GM20000 (cell line): ENCODE measurements at regions not wholly inside any gene's neighbourhood (a gene's known extent, or its start where the extent isn't known, plus 50 kb on each side); places are given as distances from the start of the nearest gene placed in this dataset.

Experiments used
- DNase-seq: peaks from one replicate; pipeline ENCODE4 v3.0.0; 2012; ENCODE audit warnings: low spot score
- TF ChIP-seq, protein P1 (sequence below): IDR thresholded peaks from 2 replicates; pipeline ENCODE4 v1.5.1; 2012; ENCODE audit warnings: mild to moderate bottlenecking, control low read depth; ENCODE audit errors: extremely low read depth, missing control alignments

DNA sequence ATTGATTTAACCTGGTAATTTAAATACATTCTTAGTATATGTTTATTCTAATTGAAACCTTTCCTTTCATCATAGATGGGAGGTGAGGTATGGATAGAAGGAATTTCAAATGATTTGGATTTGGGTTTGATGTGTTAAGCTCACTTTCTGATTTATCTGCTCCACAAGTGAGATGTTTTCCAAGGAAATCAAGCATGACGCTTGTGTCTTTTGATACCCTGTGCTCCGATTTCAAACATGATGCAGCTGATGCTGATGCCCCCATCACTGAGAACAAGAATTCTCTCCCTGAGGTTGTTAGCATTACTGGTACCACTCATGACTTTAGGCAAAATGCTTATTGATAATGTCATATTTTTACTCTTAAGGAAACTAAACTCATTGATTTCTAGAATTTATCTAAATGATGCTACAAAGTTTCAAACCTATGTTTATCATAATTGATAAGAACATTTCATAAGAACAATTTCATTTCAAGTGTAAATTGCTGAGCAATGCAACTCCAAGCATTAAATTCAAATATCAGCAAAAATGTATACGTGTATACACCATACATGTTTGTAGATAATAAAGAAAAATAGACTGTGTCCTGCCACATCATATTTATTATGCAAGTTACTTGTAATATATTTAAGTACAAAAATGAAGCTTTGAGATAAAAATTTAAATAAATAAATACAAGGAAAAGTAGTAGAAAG, 75.5 kb upstream of the LRIG3 start:
- no peak for DNase-seq
- TF ChIP-seq, protein P1, sequence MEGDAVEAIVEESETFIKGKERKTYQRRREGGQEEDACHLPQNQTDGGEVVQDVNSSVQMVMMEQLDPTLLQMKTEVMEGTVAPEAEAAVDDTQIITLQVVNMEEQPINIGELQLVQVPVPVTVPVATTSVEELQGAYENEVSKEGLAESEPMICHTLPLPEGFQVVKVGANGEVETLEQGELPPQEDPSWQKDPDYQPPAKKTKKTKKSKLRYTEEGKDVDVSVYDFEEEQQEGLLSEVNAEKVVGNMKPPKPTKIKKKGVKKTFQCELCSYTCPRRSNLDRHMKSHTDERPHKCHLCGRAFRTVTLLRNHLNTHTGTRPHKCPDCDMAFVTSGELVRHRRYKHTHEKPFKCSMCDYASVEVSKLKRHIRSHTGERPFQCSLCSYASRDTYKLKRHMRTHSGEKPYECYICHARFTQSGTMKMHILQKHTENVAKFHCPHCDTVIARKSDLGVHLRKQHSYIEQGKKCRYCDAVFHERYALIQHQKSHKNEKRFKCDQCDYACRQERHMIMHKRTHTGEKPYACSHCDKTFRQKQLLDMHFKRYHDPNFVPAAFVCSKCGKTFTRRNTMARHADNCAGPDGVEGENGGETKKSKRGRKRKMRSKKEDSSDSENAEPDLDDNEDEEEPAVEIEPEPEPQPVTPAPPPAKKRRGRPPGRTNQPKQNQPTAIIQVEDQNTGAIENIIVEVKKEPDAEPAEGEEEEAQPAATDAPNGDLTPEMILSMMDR = no peak

DNA sequence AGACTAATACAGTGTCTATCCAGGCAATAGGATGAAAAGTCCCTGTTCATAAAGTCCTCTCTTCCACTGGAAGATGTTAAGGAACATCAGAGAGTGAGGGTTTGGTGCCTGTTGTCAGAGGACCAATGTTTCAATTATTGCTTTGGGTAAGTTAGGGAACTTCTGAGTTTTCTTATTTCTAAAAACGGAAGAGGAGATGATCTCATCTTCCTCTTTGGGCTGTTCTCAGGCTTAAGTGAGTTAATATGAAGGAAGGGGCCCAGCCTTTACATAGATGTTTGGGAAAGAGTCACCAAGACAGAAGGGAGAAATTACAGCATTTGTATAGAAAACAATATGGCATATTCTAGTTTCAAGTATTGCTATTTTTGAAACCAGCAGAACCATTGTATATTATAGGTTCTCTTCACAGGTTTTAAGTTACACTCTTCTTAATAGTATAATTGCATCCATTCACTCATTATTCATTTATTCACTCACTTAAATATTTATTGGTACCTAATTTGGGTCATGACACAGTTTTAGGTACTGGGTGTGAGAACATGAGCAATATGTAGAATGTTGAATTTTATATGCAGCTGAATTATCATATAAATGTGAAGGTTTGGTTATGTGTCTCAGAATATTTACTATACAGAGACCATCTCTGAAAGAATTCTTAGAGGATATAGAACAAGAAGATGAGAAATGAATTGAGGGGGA, 68.5 kb upstream of the LRIG3 start:
- TF ChIP-seq, protein P1 = no peak
- no peak for DNase-seq

DNA sequence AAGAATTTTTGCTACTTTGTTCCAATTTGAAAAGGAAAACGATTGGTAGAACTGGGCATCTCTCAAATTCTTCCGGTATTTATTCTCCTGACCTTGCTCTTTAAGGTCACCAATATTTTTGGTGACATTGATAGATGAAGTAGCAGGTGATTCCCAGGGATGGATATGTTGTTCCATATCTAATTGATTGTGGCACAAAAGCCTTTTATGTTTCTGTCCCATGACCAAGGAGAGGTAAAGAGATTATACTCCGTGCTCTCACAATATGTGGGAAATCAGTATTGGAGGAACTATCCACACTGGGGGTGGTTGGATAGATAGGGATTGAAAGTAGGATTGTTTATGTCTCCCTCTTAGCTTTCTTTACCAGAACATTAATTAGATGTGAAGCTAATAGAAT, 61.7 kb upstream of the LRIG3 start:
- TF ChIP-seq, protein P1 = no peak
- DNase-seq = no peak

DNA sequence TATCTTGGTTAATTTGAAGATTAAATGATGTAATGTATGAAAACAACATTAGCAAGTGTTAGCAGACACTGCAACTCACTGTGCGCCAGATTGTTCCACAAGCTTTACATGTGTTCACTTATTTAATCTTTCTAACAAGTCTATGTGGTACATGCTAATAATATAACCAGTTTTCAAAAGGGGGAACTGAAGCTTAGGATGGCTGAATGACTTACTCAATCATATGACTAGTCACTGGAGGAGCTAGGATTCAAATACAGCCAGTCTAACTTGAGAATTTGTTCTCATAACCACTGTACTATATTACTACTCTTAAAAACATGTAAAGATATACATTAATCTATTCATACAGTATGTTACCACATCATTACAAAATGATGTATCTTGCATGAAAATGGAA, 60.5 kb upstream of the LRIG3 start:
- TF ChIP-seq, protein P1 = no peak
- no peak for DNase-seq

DNA sequence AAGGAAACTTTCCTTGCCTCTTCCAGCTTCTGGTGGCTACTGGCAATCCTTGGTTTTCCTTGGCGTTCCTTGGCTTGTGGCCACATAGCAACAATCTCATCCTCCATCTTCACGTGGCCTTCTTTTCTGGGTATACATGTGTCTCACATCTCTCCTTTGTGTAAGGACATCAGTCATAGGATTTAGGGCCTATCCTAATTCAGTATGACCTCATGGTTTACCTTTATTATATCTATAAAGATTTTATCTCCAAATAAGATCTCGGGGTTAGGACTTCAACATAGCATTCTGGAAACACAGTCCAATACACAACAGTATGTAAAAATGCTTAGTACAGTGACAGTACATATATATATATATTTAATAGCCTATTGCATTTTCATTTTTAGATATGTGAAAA, 58.4 kb upstream of the LRIG3 start:
- TF ChIP-seq, protein P1 = no peak
- DNase-seq = no peak

DNA sequence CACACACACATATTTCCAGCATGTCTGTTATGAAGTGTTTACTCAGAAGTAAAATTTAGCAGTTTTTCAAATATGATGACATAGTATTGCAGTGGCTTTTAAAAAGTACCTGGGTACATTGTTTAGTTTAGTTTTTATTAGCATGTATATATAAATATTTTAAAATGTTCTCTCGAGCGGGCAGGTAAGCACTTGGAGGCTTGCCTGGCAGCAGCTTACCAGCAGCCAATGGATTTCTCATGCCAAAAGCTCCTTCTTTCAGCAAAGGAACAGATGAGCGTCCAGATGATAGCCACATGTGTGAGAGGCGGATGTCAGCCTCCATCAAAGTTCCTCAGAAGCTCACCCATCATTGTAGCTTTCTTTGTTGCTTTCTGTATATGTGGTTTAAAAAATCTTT, 57.2 kb upstream of the LRIG3 start:
- TF ChIP-seq, protein P1 = no peak
- DNase-seq = no peak

DNA sequence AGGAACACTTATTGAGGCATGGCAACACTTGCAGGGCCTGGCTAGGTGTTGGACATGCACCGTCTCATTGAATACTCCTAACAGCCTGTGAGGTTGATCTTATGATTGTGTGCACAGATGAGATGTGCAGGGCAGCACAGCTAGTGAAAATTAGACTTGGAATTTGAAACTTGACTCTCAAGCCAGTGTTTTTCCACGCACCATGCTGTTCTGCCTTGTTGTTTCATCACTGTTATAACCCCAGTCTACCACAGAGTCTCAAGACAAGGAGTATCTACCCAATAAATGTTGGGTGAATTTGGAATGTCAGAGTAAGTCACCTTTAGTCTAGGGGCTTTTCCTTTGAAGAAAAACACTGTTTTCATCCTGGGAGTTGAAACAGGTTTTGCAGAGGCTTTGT, 55.8 kb upstream of the LRIG3 start:
- no peak for DNase-seq
- TF ChIP-seq, protein P1 = no peak
